HG02981 (cell line): ENCODE measurements at regions not wholly inside any gene's neighbourhood (a gene's known extent, or its start where the extent isn't known, plus 50 kb on each side); places are given as distances from the start of the nearest gene placed in this dataset.
"Not testable (repeated sequence)": the region's sequence is repeated elsewhere in the genome, so short reads cannot be mapped to it uniquely, and the experiment has no call there.

ENCODE experiments used
- ATAC-seq: cut with Tn5 transposase; IDR thresholded peaks from one replicate; pipeline ENCODE4 v1.9.1; 2021; ENCODE audit warnings: mild to moderate bottlenecking, moderate library complexity; ENCODE audit not compliant: unreplicated experiment

DNA sequence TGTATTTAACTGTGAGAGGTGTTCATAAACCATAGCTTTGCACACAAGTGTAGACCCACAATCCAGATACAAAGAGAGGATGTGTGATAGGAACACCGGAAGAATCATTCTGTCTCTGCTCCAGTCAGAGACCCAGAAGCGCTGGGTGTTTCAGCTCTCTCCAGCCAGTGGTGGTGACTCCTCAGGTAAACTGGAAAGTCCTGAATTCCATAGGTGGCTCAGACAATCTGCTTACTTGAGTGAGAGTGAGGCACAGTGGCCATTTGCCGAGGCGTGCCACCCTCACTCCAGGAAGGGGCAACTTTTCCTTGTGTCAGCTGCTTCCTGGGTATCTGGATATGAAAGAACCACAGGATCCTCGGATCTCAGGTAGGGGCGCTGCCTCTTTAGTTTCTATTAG, 171.5 kb downstream of the KCNS3 start:
- ATAC-seq = no peak

DNA sequence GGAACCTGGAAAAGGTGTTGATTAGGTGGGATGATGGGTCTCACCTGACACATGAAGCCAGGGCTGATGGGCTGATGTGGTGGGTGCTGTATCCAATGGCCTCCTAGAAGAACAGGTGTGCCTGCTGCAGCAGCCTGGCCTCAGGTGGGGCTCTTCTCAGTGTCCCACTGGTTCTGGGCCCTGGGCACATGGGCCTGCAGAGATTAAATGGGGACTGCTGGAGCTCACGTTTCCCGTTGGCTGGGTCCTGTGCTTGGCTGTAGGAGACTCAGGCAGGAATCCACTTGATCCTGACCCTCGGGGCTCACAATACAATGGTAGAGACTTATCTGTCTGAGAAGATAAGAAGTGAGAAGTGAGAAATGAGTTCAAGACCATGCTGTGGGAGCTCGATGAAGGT, 170.9 kb downstream of the KCNS3 start:
- no peak for ATAC-seq

DNA sequence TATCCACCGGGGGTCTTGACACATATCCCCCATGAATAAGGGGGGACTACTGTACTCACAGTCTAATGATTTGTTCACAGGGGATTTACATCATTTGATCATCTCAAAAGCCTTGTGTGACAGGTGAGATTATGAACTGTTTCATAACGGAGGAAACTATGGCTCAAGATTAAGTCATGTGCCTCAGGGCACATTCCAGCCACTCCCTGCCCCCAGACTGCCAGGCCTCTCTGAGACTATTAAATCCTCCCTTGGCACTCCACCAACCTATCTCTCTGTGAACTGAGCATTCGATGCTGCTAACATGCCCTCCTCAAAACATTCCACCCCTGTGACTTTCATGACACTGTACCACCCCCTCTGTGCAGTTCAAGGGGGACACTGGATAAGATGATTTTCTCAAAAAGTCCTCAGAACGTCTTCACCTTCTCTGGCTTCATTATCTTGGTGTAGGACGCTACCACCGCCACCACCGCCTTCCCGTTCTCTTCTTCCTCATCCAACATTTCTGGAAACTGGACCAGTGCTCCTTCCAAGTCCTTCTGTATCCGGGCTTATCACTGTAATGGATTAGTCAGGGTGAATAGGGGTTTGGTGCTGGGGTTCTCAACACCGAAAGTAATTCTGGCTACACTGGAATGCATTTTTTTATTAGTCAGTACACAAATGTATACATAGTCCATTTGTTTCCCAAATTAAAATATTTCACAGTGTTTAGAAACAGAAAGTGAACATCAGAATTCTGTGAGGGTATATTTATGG, 169.6 kb downstream of the KCNS3 start:
- ATAC-seq = no peak

DNA sequence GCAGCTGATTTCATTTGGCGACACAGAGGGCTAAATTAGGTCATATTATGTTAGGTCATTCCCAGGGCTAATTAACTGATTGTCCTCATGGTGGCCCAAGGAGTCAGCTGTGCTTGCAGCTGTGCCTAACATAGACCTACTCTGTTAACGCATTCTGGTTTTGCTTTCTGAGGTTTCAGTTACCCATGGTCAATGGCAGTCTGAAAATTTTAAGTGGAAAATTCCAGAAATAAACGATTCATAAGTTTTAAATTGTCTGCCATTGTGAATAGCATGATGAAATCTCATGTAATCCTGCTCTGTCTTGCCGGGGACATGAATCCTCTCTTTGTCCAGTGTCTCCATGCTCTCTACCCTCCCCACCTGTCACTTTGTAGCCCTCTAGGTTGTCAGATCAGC, 168.7 kb downstream of the KCNS3 start:
- no peak for ATAC-seq

DNA sequence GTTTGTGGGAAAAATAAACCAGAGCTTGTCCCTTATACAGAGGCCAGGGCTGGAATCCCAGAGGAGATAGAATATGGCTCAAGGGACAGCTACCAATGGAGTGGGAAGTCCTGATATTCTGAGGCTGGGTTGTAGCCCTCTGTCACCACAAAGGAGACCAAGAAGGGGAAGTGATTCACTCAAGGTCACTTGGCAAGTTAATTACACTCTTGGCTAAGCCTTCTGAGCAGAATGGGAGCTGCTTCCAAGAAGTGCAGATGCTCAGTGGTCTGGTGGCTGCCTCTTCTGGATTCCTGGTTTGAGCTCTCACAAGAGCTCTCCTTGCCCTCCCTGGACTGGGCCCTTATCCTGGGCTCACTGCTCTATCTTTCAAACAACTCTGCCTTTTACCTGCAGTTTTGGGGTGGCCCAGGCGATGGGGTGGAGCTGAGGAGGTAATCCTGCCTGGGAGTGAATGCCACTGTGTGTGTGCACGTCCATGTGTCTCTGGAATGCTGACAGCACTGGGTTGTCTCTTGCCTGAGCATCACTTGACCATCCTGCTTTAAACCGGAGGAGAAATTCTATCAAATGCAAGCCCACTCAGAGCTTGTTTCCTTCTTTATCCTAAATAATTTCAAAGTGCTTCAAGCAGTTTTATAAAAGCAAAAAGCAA, 168.2 kb downstream of the KCNS3 start:
- ATAC-seq = no peak

DNA sequence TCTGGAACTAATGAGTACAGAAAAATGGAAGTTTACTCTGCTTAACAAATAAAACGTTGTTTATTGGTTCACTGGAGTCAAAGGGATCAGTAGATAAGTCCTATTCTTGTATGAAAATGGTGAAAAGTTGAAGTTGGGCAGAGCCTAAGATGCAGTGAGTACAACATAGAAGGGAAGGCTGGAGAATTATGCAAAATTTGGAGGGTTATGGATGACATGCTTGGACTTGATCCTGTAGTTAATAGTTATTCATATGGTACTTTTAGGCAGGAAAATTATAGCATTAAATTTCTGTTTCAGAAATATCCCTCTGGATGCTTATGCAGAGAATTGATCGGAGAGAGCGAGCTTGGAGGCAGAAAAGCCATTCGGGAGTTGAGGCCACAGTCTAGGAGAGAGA, 167.6 kb downstream of the KCNS3 start:
- no peak for ATAC-seq

DNA sequence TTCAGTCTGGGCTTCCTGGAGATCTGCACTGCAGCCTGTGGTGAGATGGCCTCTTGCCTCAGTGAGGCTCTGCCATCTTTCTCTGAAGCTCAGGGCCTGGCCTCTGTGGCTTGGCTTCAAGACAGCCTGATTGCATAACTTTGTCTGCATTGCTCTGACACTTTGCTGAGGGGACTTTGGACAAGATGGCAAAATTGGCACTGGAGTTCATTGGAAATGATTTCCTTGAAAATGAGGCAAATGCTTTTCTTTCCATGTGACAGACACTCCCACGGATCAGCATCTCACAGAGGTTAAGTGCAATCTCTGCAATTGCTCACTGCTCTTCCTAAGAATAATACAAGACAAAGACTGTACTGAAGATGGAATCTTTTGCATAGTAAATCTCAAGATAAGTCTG, 166.8 kb downstream of the KCNS3 start:
- no peak for ATAC-seq

DNA sequence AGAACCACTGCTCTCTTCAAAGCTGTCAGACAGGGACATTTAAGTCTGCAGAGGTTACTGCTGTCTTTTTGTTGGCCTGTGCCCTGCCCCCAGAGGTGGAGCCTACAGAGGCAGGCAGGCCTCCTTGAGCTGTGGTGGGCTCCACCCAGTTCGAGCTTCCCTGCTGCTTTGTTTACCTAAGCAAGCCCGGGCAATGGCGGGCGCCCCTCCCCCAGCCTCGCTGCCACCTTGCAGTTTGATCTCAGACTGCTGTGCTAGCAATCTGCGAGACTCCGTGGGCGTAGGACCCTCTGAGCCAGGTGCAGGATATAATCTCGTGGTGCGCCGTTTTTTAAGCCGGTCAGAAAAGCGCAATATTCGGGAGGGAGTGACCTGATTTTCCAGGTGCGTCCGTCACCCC, 138.9 kb downstream of the KCNS3 start:
- ATAC-seq = not testable (repeated sequence)

DNA sequence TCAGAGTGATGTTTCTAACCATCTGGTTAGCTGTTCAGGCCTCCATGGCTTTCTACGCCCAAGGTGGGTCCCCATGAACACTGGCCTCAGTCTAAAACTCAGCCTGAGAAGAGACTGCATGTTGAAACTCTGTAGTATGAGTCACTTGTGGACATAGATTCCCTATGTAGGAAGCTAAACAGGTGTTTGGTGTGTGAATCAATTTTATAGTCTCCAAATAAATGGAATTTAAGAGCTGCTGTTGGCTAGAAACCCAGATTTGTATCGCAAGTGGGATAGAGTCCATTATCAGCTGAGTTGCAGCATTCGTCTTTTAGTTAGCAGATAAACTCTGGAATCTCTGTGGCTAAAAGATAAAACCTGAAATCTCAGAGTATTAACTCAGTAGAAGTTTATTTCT, 131.4 kb downstream of the KCNS3 start:
- no peak for ATAC-seq

DNA sequence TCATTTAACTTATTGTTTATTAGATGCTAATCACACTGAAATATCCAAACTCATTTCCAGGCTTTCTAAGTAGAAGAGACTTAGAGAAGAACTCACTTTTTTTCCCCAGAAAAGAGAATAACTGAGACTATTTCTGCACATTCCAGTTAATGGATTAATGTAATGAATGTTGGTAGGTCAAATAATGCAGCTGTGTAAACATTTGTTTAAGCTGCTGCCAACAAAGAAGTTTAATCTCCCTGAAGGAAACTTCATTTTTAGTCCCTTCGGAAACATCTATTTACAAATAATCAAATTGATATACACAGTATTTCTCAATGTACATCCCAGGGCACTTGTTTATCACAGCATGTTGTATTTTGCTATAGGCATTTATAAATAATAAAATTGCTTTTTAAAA, 126.9 kb downstream of the KCNS3 start:
- no peak for ATAC-seq

DNA sequence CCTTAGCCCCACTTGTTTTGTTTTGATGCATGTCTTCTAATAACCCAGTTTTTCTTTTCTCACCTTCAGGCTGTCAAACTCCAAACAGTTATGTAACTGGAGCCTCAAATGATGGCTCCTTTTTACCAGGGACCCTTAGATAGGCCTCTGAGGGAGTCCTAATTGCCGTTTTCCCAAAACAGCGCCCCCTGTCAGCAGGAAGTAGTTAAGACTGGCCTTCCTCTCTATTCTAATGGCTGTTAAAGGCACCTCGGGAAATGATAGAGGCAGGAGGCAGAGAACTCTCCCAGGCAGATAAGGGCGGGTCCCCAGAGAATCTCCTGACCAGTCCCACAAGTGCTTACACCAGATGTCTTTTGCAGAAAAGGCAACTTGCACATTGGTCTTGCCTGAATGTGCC, 123.2 kb downstream of the KCNS3 start:
- no peak for ATAC-seq

DNA sequence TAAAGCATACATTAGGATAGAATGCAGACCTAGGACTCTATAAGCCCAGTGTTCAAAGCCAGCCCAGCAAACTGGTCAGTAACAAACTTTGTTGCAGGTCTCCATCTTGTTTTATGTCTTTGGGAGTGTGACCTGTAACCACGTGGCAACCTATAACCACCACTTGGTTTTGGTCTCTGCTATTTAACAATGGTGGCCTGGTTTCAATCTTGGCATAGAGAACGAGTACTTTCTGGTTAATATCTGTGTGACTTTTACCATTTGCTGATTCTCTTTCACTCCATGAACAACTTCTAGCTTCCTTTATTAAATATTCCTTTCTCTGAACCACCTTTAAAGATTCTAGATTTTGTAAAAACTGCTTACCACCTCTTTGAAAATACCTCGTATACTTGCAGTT, 118.5 kb downstream of the KCNS3 start:
- no peak for ATAC-seq

DNA sequence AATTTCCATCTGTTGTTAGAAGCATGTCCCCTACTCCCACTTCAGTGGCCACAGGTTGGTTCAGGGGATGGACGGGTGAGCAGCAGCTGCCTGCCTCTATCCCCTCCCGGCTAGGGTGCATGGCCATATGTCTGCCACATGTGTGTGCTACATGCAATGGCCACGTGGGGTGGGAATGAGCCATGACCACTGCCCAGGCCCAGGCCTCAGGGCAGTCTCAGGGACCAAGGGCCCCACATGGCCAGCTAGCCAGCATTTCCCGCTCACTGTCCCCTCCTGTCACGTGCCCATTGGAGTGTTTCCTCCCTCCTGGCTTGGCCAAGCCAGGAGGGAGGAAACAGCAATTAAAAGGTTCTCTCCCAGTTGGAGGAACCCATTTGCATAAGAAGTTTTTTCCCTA, 117.1 kb downstream of the KCNS3 start:
- ATAC-seq = no peak
